RWPE1 (cell line): ENCODE measurements at regions not wholly inside any gene's neighbourhood (a gene's known extent, or its start where the extent isn't known, plus 50 kb on each side); places are given as distances from the start of the nearest gene placed in this dataset.
"Not testable (repeated sequence)": the region's sequence is repeated elsewhere in the genome, so short reads cannot be mapped to it uniquely, and the experiment has no call there.

Source experiments
- CTCF ChIA-PET: fragments of 350-600 bp; sonication (Branson Sonifier 250); formaldehyde crosslinking; extraction: SDS; loops from one replicate; lab custom pipeline; 2021; lab: Yijun Ruan, JAX
- POLR2A ChIA-PET: fragments of 400-600 bp; formaldehyde crosslinking; extraction: SDS; loops from one replicate; lab custom pipeline; 2020; ENCODE audit warnings: antibody characterized with exemption; ENCODE audit not compliant: low non-redundant PET; lab: Yijun Ruan, JAX
- DNase-seq: peaks from one replicate; pipeline ENCODE4 v3.0.0; 2012; ENCODE audit warnings: low spot score
- H3K27ac ChIP-seq: fragments of 450-650 bp; 2 replicates; pipeline ENCODE4 v1.5.1; 2017
- TF ChIP-seq, protein P1 (sequence below): fragments of 450-650 bp; conservative IDR thresholded peaks from 2 replicates; pipeline ENCODE4 v1.5.1; 2017; ENCODE audit warnings: low read depth, mild to moderate bottlenecking

DNA sequence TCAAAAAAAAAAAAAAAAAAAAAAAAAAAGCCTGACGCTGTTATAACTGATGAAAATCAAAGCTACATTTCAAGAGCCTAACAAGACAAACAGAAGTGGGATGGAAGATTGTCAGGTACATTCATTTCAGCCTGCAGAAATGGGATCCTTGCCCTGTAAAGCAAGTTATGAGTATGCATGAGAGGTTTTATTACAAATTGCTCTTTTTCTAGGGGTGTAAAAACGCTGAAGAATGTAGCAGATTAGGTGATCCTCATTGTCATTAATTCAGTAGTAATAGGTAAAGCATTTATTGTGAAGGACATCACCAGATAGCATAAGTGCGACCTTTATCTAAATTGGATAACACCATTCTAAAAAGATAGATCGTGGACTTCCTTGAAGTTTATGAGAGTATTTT, 208.3 kb downstream of the KCNJ2 start:
- ChIA-PET CTCF (interaction anchor here (0.6 kb wide), 1 partner anchor 17 kb away, joined by 4 read pairs; no protein-coding TSS in a partner anchor), POLR2A (no interaction called here)
- no peak overlapping the region for H3K27ac ChIP-seq
- no peak for DNase-seq
- TF ChIP-seq, protein P1, sequence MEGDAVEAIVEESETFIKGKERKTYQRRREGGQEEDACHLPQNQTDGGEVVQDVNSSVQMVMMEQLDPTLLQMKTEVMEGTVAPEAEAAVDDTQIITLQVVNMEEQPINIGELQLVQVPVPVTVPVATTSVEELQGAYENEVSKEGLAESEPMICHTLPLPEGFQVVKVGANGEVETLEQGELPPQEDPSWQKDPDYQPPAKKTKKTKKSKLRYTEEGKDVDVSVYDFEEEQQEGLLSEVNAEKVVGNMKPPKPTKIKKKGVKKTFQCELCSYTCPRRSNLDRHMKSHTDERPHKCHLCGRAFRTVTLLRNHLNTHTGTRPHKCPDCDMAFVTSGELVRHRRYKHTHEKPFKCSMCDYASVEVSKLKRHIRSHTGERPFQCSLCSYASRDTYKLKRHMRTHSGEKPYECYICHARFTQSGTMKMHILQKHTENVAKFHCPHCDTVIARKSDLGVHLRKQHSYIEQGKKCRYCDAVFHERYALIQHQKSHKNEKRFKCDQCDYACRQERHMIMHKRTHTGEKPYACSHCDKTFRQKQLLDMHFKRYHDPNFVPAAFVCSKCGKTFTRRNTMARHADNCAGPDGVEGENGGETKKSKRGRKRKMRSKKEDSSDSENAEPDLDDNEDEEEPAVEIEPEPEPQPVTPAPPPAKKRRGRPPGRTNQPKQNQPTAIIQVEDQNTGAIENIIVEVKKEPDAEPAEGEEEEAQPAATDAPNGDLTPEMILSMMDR, result no peak

DNA sequence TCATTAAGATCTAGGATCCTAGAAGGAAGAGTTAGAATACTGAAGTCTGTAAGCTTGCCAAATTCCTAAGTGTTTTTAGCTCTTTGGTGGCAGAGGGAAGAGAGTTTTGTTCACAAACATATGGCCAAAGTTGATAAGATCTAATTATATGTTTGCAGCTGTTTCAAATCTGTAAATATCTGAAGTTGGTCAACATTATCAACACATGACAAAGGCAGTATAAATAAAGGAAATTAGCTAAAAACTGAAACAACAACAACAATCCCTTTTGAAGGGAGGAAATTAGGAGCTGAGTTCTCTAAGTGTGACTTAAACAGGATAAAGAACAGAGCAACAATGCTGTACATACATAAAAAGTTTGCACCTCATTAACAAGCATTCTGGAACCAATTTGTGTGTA, 208.7 kb downstream of the KCNJ2 start:
- TF ChIP-seq, protein P1, result no peak
- CTCF ChIA-PET, result interaction anchor here (0.6 kb wide), 1 partner anchor 17 kb away, joined by 4 read pairs; no protein-coding TSS in a partner anchor
- no peak overlapping the region for H3K27ac ChIP-seq
- POLR2A ChIA-PET, result no interaction called here
- DNase-seq, result no peak

DNA sequence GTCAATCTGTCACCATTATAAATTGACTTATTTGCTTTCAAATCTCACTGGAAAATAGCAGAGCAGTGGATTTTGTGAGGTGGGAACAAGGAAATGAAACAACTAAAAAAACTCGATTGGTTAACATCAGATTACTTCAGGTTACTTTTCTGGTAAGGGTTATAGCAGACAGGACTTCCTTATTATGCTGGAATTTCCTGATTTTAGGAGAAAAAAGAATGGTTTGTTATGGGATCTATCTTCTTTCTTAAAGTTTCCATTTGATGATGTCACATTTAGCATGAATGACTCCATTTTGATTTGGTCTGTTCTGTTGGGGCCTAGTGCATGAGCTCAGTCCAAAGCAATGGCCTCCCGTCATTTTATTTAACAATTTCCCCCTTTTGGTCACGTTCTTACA, 210.6 kb downstream of the KCNJ2 start:
- no peak for DNase-seq
- ChIA-PET CTCF (no interaction called here), POLR2A (no interaction called here)
- H3K27ac ChIP-seq, result no peak overlapping the region
- TF ChIP-seq, protein P1, result no peak

DNA sequence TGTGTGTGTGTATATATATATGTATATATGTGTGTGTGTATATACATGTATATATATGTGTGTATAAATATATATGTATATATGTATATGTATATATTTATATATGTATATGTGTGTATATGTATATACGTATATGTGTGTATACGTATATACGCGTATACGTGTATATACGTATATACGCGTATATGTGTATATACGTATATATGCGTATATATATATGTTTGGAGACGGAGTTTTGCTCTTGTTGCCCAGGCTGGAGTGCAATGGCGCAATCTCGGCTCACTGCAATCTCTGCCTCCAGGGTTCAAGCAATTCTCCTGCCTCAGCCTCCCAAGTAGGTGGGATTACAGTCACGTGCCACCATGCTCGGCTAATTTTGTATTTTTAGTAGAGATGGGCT, 212.6 kb downstream of the KCNJ2 start:
- POLR2A ChIA-PET, result not testable (repeated sequence)

DNA sequence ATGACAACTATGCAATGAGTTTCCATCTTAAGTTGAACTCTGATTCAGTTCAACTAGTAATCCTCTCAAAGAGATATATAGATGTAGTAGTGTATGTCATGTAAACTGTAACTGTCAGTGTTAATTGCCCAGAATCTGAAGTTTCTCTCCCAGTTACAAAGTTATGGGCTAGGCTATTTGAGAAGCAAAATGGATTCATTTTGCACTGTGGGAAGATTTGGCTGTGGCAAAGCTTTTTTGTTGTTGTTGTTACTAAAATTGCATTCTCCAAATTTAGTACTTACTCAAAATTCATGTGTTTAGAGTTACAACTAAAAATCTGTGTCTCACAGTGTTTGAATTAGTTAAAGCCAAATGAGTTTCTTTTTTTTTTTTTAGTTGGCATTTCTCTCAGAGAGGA, 219.0 kb downstream of the KCNJ2 start:
- no peak for DNase-seq
- ChIA-PET POLR2A (no interaction called here), CTCF (no interaction called here)
- TF ChIP-seq, protein P1, result no peak
- no peak overlapping the region for H3K27ac ChIP-seq

More for the DNA sequence above, 212.6 kb downstream of the KCNJ2 start:
- CTCF ChIA-PET, DNase-seq, H3K27ac ChIP-seq: not testable (repeated sequence)

DNA sequence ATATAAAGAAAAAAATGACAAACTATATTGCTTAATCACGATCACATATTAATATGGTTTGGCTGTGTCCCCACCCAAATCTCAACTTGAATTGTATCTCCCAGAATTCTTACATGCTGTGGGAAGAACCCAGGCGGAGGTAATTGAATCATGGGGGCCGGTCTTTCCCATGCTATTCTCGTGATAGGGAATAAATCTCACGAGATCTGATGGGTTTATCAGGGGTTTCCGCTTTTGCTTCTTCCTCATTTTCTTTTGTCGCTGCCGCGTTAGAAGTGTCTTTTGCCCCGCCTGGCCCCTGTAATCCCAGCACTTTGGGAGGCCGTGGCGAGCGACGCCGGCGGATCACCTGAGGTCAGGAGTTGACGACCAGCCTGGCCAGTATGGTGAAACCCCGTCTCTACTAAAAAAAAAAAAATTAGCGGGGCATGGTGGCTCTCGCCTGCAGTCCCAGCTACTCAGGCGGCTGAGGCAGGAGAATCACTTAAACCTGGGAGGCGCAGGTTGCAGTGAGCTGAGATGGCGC, 220.0 kb downstream of the KCNJ2 start:
- DNase-seq, H3K27ac ChIP-seq, POLR2A ChIA-PET: not testable (repeated sequence)
- CTCF ChIA-PET, result interaction anchor here (0.7 kb wide), 1 partner anchor 770 kb away, joined by 4 read pairs; no protein-coding TSS in a partner anchor

DNA sequence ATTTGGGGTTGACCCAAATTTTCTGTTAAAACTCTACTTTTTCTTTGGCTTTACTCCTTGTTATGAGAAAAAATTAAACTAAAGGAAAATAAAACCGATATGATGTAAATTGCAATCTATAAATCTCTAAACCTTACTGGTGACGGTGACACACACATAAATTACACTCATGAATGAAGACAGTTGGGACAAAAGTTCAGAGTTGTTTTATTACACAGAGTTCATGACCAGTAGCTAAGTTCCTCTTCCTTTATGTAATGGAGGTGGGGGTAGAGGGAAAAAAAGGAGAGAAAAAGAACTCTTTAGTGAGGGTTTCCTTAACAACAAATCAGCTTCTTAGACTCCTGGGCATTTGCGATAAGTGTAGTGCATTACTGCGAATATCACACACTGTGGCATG, 220.7 kb downstream of the KCNJ2 start:
- no peak for DNase-seq
- ChIA-PET POLR2A (no interaction called here), CTCF (no interaction called here)
- TF ChIP-seq, protein P1, result no peak
- no peak overlapping the region for H3K27ac ChIP-seq
